Stimulated activated CD8-positive, alpha-beta memory T cell treated with anti-CD3 and anti-CD28 coated beads, Interleukin-4, amount 100 ng/mL, for 24 hours (primary cell): ENCODE measurements at regions not wholly inside any gene's neighbourhood (a gene's known extent, or its start where the extent isn't known, plus 50 kb on each side); places are given as distances from the start of the nearest gene placed in this dataset.

Source experiments
- DNase-seq: peaks from one replicate; pipeline ENCODE4 v3.0.0-alpha.2; 2020; ENCODE audit warnings: low read depth

DNA sequence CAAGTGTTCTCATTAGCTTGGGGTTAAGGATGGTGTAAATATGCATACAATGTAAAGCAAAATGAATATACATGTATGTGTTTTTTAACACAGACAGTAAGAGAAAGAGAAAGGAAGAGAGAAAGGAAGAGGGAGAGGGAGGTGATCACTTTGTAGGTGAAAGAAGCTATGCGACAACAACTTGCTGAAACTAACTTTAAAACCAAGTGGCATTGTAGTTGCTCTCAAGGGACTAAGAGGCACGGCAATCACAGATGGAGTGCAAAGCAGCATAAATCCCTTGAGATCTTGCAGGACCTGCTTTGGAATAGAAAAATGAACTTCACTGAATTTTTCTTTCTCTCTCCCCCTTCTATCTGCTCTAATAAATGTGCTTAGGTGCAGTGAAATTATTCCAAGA is 1665.0 kb upstream of the TENM3 start:
- DNase-seq: no peak

DNA sequence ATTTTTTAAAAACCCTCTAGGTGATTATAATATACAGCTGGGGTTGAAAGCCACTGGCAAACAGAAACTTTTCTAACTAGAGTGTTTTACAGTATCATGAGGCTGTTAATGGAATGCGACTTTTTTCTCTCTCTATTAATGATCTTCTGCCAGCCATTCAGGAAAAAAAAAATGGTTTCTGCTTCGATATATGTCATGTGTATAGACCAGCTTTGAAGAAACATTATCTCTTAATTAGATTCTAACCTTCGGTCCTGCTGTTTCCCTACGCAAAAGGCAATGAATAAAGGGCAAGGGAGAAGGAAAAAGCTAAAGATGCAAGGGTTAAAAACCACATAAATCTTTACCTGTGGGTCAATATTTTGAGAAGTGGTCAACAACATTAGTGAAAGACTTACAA is 1662.1 kb upstream of the TENM3 start:
- DNase-seq: no peak

DNA sequence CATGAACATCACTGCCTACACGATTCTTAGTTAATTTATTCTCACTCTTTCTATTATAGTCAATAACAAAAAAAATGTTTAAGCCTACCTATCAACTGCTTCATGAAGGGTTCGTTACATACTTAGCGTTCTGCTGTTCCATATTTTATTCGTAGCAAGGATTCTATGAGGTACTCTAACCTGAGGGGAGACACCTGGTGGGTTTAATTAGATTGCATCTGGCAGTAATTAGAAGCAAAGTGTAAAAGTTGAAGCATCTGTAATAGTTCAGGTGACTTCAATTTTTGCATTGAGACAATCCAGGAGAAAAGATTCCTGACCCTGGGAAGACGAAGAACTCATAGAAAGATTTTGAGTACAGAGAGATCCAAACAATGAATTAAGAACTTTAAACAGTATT is 1655.8 kb upstream of the TENM3 start:
- DNase-seq: no peak

DNA sequence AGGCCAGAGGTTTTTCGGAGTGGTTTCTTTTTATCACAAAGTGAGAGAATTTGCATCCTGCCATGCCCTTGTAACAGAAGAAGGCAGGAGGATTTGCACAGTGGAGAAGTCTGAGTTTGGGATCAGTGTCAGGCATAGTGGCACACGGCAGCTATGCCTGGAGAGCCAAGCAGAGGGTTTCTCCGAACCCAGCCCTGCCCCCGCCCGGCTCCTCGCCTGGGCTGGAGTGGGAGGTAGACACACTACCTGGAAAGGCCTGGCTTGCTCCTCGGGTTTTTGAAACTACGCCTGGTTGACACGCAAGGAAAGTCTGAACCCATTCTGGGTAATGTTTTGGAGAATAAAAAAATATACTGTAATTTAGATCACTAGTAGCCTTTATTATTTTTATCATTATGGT is 1653.6 kb upstream of the TENM3 start:
- DNase-seq: no peak

GRCh38 chr4:180596888-180597483 is 1646.2 kb upstream of the TENM3 start:
- no peak for DNase-seq

GRCh38 chr4:180598281-180598680 is 1644.9 kb upstream of the TENM3 start:
- DNase-seq: no peak

DNA sequence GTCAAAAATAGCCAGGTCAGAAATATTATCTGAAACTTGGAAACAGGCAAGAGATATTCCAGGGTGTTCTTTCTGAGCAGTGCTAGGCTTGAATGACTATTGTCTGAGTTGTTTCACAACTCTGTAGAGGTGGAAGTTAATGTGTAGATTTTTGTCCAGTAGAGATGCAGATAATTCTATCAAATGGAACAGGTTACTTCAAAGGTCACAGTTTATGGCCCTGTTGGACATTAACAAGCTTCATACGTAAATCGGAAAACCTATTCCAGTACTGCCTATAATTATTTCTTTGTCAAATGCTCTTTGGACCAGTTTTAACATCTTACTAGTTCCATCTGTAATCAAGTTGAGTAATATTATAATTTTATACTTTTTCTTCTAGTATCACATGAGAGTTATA is 1639.4 kb upstream of the TENM3 start:
- DNase-seq: no peak

DNA sequence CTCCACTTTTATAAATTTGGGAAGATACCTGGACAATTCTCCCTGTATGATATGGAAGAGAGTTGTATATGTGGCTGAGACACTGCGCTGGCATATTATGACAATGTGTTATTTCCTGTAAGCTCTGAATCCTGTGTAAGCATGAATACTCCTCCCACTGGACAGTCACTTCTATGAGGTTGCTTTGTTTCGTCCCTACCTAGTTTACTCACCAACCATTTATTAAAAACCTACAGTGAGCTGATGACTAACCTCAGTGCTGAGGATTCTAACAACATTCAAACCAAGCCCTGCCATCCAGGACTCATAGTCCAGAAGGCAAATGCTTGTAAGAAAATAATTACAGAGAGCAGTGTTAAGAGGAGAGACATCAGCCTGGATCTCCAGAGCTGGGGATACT is 1632.9 kb upstream of the TENM3 start:
- no peak for DNase-seq

GRCh38 chr4:180615746-180616145 is 1627.5 kb upstream of the TENM3 start:
- no peak for DNase-seq

DNA sequence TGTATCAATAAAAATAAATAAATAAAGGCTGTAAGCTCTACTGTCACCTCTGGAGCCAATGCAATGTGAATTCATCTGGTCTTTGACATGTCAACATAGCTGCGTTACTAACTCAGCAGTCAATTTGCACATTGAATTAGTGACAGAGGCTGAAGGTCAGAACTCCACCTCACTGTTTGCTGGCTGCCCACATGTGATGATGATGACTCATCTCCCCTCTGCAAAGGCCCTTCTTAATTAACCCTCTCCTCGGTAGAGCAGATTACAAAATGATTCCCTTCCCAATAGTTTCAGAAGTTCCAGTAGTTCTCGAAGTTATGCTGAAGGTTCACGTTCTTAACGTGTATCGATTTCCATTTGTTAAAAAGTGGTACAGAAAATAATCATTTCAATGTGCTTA is 1626.0 kb upstream of the TENM3 start:
- no peak for DNase-seq

- DNase-seq: no peak
Measured at GRCh38 chr4:180618396-180618795, 1624.8 kb upstream of the TENM3 start.

- no peak for DNase-seq
Measured at GRCh38 chr4:180619440-180619839, 1623.8 kb upstream of the TENM3 start.

DNA sequence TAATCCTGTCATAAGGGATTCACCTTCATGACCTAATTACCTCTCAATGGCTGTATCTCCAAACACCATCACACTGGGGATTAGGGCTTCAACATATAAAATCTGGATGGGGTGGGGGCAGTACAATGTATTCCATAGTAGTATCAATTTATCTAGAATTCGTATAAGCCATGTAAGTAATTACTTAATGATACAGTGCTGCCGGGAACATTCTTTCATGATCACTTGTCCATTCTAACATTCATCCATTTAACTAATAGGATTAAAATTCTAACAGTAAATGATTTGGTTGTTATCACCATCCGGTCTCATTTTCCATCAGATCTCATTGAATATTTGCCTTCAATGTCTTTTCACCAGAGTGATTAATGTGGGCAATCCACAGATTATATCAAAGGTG is 1620.9 kb upstream of the TENM3 start:
- no peak for DNase-seq

GRCh38 chr4:180625653-180626052 is 1617.5 kb upstream of the TENM3 start:
- no peak for DNase-seq

DNA sequence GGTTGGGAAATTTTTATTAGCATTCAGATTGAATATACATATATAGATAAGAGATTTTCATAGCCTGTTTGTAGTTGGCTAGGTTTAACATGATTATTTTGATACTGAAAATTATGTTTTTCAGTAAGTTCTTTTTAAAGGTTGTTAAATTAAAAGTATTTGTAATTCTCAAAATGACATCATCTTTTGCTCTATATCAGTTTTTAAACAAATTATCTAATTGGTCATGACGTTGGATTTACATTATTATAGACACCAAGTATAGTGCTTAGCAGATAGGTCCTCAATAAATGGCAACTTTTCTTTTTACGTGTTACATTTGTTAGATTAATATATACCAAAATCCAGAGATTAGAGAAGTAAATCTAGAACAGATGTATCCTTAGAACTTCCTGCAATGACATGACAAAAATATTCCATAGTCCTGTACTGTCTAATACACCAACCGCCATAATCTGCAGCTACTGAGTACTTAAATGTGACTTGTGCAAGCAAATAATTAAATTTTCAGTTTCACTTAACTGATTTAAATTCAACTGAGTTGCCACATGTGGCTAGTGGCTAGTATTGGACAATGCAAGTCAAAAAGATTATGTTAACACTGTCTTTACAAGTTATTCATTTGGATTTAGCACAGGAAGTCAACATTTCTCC is 1613.1 kb upstream of the TENM3 start:
- no peak for DNase-seq

DNA sequence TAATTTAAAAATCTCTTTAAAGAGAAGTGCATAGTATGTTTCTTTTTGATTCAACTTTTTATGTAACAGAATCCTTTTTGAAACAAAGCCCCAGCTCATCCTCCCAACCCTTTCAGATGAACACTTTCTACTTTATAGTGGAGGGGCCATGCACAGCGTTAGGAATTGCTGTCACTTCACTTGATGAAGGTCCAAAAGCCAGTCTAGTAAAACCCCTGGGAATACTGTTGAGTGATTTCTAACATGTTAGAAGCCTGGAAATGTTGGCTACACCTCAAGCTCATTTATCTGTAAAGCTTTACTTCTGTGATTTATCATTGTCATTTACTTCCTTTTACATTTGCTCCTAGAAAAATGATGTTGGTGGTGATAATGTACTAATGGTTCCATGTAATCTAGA is 1608.9 kb upstream of the TENM3 start:
- no peak for DNase-seq

- no peak for DNase-seq
Measured at GRCh38 chr4:180635281-180635680, 1607.9 kb upstream of the TENM3 start.

DNA sequence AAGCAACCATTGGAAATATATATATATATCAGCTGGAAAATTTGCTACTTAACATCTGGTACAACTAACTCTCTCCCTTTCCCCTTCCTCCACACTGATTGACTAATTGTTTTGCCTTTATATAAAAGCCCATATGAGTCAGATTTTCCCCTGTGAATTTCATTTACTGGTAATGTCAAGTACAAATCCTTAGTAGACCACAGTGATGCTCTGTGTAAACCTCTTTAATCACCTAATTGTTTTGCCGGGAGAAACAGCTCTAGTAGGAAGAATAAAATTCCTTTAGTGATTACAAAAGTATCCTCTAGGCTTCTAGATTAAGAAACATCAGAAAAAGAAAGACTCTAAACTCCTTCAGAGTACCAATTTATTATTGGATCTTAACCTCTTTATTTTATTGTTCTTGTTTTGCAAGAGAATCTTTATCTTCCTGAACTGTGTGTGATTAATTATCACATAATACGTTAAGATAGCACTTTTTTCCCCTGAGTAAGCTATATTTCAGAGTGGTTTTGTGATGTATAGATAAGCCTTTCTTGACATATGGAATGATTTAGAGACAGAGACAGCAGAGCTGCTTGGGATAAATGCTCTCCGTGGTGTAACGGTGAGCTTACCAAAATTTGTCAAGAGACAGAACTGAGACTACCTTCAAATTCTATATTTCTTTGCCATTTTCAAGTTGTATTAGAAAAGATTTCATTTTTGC is 1606.4 kb upstream of the TENM3 start:
- no peak for DNase-seq

- no peak for DNase-seq
Measured at GRCh38 chr4:180637616-180638015, 1605.6 kb upstream of the TENM3 start.

- no peak for DNase-seq
Measured at GRCh38 chr4:180640193-180640592, 1603.0 kb upstream of the TENM3 start.

- no peak for DNase-seq
Measured at GRCh38 chr4:180641495-180641894, 1601.7 kb upstream of the TENM3 start.

- DNase-seq: no peak
Measured at GRCh38 chr4:180642732-180643131, 1600.5 kb upstream of the TENM3 start.

DNA sequence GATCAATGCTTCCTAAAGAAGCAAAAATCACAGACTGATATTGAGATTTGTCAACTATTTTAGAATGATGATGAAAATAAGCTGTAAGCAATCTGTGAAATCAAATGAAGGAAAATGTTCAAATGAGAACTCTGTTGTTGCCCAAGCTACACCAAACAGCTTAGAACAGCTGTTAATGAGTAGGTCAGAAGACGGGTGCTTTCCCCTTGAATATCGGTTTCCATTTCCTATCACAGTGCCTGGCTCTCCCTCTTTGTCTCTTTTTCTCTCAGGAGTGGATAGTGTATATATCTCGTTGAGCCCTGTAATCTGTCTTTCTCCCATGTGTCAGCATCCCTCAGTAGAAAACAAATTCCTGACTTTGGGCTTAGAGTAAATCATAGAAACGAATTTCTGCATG is 1592.9 kb upstream of the TENM3 start:
- no peak for DNase-seq

DNA sequence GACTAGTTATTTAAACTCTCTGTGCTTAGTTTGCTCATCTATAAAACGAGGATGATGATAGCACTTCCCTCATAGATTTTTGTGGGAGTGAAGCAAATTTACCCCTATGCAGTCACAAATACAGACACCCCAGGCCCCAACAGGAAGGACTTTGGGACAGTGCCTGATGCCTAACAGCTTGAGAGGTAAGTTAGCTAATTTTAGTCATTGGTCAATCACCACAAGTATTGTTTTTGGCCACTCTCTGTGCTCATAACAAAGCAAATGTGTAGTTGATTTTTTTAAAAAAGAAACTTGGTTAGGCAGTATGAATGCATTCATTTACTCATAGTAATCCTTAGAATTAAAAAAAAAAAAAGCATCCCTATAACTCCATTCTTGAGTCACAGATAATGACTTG is 1590.7 kb upstream of the TENM3 start:
- no peak for DNase-seq
